Skin epidermis (tissue), 12 donors: ENCODE measurements at regions not wholly inside any gene's neighbourhood (a gene's known extent, or its start where the extent isn't known, plus 50 kb on each side); places are given as distances from the start of the nearest gene placed in this dataset.
"Not testable (repeated sequence)": the region's sequence is repeated elsewhere in the genome, so short reads cannot be mapped to it uniquely, and the experiment has no call there.

Source experiments
- H3K27ac ChIP-seq, 21 experiments: fragments of 200-600 bp; sonication (generic) in 11 of 21; one replicate each; pipeline ENCODE4 v1.5.0; 2020; ENCODE audit warnings: mild to moderate bottlenecking in 3 of 21, inconsistent platforms in 2 of 21, moderate library complexity in 2 of 21
- H3K4me3 ChIP-seq, 7 experiments: fragments of 200-600 bp; sonication (generic) in 2 of 7; one replicate each; pipeline ENCODE4 v1.5.0; 2020; ENCODE audit warnings: inconsistent platforms in 2 of 7, mild to moderate bottlenecking in 2 of 7, moderate library complexity in 1 of 7

DNA sequence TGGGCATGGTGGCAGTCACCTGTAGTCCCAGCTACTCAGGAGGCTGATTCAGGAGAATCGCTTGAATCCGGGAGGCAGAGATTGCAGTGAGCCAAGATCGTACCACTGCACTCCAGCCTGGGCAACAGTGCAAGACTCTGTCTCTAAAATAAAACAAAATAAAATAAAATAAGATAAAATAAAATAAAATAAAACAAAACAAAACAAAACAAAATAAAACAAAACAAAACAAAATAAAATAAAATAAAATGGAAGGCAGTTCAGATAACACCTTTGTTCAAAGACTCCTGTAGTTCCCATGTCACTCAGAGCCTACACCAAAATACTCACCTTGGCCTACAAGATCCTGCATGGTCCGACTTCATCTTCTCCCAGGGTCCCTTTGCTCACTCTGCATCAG is 61.3 kb downstream of the SYF2 start:
- H3K4me3 ChIP-seq, H3K27ac ChIP-seq: not testable (repeated sequence)

DNA sequence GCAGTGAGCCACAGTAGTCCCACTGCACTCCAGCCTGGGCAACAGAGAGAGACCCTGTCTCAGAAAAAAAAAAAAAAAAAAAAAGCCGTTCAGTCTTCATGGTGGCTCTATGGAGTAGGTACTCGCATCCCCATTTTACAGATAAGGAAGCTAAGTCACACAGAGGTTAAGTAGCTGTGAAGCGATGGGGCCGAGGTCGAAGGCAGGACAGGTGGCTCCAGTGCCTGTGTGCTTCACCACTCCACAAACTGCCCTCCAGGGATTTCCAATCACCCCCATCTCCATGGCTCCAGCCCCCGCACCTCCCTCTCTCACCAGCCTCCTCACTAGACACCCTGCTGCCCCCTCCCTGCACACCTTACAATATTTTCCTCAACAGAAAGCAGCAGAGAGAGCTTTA is 61.9 kb downstream of the SYF2 start:
- Histone ChIP-seq H3K4me3 (no peak overlapping the region), H3K27ac (no peak overlapping the region)

DNA sequence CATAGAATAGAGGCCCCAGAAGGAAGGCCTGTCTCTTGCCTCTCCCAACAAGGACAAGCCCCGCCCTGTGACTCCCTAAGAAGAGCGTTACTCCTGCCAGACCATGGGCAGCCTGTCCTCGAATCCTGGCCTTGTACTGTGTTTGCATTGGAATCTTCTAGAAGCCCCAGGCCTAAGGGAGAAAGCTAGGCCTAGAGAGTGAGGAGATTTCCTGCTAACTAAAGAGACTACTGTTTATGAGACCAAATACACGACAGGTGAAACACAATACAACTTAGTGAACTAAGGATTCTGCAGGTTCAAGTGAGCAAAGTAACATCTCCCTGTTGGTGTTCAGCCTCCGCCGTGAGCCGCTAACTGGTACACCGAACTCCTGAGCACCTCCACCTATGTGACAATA is 62.7 kb downstream of the SYF2 start:
- Histone ChIP-seq H3K4me3 (no peak overlapping the region), H3K27ac (no peak overlapping the region)

DNA sequence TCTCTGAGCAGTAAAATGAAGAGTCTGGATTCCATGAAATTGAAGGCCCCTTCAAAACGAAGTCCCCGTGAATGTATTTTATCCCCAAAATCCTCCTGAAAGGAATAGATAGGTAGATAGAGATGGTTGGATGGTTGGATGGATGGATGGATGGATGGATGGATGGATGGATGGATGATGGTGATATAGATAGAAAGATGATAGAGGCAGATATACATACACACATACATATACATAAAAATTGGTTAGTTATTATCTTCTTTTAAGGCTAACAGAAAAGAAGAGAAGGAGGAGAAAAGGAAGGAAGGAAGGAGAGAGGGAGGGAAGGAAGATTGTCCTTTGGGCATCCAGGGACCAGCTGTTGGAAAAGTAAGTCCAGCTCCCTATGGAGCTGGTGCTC is 63.1 kb downstream of the SYF2 start:
- no peak overlapping the region for H3K27ac ChIP-seq
- H3K4me3 ChIP-seq: no peak overlapping the region

DNA sequence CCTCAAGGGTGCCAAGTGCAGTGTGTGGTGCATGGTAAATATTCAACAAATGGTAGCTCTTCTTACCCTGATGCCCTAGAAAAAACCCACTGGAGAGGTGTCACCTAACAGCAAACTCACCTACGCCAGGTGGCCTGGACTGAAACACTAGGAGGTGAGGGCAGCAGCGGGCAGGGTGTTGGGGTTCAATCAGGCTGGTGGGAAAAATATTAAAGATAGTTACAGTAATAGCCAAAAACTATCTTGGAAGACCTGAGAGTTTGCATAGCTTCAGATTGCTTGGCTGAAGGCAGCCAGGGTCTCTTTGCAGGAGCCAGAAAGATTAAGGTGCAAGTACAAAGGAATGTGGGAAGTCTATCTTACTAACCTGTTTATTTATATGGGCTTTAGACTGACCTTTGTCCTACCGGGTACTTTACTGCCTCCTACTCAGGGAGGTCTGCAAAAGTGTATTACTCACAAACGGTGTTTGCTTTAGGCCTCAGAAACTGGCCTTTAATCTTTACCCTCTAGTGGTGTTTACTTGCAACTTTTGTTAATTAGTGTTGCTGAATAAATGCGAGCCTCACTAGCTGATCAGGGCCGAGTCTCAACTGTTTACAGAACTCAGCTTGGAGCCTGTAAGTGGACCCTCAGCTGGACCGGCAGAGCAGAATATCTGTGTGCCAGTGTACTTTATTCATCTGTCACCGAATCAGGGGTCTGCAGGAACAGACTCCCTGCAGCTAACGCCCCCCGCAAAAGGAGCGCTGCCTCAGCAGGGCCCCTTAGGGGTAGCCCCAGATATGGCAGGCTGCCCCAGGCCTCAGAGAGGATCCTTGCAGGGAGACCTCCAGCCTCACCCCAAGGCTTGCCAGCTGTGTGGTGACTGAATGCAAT is 63.9 kb downstream of the SYF2 start:
- Histone ChIP-seq H3K27ac (peak overlapping the region in 1 of 21 experiments; percentile 29), H3K4me3 (no peak overlapping the region)

DNA sequence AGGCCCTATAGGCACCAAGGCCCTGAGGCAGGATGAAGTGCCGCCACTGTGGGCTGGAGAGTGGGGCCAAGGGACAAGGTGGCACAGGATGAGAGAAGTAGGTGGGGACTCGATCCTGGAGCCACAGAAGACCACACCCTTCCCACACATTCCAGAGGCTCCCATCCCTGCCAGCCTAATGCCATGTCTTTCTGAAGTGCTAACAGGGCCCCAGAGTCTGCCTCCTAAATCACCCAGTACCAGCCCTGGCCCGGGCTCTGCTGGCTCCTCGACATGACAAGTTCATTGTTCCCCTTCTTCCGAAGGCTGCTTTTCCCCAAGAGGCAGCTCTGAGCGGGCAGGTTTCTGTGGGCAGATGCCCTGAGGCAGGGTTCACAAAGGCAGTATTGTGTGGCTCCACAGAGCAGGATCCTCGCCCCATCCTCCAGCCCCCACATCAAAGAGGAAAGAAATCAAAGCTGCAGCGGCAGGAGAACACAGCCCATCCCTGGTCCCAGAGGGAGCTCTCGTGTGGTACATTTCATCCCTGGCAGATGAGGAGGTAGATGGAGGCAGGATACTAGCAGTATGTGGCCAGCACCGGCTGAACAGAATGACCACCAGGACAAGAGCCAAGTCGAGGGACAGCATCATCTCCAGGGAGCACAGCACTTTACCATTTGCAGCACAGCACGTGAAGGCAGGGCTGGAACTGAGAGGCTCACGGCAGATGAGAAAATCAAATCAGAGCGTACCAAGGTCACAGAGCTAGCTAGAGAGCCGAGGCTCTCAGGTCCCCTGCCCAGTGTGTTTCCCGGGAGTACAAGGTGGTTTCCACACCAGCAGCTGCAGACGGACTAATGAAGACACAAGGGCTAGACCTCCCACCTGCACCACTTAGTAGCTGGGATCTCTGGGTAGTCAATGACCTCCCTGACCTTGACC is 64.8 kb downstream of the SYF2 start:
- Histone ChIP-seq H3K27ac (peak overlapping the region in 1 of 21 experiments; percentile 44), H3K4me3 (no peak overlapping the region)

DNA sequence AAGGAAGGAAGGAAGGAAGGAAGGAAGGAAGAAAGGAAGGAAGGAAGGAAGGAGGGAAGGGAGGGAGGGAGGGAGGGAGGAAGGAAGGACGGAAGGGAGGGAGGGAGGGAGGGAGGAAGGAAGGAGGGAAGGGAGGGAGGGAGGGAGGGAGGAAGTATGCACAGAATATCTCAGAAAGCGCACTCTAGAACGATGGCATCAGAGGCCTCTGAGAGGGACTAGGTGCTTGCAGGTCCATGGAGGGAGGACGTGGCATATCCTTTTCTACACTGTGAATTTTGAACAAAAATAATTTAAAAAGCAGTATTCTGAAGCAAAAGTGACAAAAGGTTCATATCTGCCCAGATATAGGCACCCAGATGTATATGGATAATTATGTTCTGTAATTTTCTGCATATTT is 65.5 kb downstream of the SYF2 start:
- H3K4me3 ChIP-seq: no peak overlapping the region
- peak overlapping the region in 1 of 21 experiments; percentile 44 for H3K27ac ChIP-seq

DNA sequence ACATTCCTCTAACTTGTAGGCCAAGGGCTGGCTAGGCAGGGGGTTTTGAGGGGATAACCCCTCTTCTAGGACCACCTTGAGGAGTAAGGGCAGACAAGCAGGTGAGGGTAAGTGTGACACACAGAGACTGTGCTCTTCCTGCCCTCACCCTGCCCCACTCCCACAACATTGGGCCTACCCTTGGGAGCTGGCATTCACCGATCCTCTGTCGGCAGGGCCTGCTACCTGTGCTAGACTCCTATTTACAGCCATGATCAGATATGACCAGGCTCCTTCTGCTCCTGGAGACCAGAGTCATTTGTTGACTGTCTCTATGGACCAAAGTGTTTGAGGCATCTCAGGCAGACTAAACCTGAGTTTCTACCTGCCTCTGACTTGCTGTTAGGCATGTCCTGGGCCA is 68.3 kb downstream of the SYF2 start:
- H3K27ac ChIP-seq: no peak overlapping the region
- H3K4me3 ChIP-seq: no peak overlapping the region

DNA sequence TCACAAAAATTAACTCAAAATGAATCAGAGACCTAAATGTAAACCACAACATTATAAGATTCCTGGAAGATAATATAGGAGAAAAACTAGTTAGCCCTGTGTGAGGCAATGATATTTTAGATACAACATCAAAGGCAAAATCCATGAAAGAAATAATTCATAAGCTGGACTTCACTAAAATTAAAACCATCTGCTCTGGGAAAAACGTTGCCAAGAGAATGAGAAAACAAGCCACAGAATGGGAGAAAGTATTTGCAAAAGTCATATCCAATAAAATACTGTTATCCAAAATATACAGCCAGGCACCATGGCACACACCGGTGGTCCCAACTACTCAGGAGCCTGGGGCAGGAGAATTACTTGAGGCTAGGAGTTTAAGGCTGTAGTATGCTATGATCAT is 70.3 kb downstream of the SYF2 start:
- Histone ChIP-seq H3K4me3 (no peak overlapping the region), H3K27ac (no peak overlapping the region)

DNA sequence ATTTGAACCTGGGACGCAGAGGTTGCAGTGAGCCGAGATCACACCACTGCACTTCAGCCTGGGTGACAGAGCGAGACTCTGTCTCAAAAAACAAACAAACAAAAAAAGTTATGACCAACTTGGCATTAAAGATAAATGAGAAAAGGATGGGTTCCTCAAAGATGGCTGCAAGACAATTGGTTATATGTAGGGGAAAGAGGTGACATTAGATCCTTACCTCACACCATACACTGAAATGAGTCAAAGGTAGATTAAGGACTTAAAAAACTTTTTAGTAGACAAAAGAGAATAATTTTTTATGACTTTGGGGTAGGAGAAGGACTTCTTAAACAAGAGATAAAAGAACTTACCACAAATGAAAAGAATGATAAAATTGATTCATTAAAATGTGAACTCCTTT is 74.5 kb downstream of the SYF2 start:
- H3K4me3 ChIP-seq: no peak overlapping the region

DNA sequence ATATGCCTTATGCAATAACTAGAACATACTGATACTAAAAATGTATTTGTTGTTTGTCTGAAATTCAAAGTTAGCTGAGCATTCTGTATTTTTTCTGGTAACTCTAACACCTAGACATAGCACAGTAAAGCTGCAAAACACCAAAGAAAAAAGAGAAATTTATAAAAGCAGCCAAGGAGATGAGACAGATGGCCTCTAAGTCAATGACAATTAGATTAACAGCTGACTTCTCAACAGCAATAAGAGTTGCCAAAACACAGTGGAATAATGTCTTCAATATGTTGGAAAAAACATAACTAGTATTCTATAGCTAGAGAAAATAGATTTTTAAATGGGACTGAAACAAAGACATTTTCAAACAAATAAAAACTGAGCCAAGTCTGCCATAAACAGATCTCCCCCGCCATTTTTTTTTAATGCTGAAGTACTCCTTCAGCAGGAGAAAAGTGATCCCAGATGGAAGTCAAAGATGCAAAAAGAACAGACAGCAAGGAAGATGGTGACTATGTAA is 81.3 kb downstream of the SYF2 start:
- Histone ChIP-seq H3K27ac (no peak overlapping the region), H3K4me3 (no peak overlapping the region)

More for the DNA sequence above, 74.5 kb downstream of the SYF2 start:
- H3K27ac ChIP-seq: no peak overlapping the region

DNA sequence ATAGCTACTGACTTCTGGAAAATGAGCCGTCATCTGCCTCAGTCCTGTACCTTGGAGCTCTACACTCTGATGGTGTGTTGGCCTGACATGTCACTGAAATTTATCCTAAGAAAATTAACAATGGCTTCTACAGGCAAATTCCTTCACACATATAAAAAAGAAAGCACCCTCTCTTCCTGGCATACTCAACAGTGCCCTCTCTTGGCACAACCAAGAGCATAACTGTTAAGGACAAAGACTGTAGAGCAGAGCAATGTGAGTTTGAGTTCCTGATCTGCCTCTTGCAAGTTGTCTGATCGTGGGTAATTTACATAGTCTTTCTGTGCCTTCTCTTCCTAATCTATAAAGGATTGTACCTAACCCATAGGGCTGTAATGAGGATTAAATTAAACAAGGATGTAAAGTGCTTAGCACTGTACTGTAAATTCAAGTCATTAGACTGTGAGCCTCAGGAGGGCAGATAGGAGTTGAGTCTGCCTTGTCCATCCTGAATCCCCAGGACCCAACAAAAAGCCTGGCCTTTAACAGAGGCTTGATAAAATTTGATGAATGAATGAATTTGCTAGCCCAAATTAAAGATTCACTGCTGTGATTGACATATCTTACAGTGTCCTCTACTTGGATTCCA is 83.5 kb downstream of the SYF2 start:
- Histone ChIP-seq H3K4me3 (no peak overlapping the region), H3K27ac (no peak overlapping the region)

DNA sequence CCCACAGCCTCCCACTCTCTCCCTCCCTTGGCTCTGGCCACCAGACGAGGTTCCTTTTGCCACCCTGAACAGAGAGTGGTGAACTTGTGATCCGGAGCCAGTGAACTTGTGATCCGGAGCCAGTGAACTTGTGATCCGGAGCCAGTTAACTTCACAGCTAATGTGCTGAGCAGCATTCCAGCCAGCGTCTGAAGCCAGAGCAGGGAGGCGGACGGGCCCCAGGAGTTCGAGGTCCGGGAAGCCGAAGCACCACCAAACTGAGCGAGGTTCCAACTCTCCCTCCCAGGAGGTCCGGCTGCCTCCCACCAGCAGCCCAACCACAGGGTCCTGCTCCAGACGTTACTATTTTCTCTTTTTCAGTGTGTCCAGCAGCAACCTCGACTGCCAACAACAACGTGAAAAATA is 85.8 kb downstream of the SYF2 start:
- no peak overlapping the region for H3K4me3 ChIP-seq
- H3K27ac ChIP-seq: no peak overlapping the region

DNA sequence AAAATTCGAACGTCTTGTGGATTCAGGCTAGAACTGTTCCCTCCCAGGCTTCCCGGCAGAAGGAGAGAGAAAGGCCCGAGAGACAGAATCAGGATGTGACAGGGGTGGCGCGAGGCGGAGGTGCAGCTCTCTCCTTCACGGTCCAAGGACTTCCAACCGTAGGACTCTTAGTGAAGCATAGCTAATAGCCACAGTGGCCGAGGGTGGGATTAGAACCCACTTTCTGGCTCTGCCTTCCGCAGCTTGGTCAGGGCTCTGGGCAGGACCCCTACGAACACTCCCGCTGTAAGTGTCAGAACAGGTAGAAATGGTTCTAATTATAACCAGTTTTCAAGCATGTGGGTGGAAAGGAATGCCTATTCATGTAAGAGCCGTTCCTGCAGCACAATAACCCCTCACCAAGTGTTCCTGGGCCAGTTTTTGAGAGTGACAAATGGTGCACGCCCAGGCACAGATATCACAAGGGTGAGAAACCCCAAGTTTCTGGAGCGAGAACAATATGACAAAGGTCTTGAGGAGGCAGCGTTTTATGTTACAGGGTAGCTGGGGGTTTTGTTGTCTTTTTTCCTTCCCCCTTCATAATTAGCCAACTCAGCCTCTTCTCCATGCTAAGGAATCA is 86.4 kb downstream of the SYF2 start:
- no peak overlapping the region for H3K4me3 ChIP-seq
- no peak overlapping the region for H3K27ac ChIP-seq

DNA sequence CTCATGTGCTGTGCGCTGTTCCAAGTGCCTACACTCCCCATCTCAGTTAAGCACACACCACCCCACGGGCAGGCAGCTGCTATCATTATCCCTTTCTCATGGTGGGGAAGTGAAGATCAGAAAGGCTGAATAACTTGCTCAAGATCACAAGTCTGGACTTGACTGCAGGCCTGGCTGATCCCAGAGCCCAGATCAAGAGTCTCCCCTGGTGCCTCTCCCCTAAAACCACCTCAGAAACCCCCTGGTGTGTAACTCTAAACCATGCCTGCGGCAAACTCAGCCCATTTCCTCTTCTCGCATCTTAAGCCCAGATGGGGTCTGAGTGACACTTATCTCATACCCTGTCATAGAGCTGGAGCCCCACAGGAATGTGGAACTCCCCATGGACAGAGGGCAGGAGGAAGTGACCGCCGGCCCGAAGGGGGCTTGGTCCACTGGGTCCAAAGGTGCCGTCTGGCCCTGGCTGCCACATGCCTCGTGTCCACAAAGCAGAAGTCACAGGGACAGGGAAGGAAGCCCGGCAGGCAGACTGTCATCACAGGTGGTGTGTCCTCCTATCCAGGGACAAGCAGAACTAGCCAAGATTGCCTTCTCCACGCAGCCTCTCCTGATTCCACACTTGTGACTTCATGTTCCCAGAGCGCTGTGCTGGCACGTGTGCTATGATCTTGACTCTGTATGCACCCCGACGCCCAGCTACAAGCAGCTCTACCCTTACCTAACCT is 92.1 kb downstream of the SYF2 start:
- Histone ChIP-seq H3K27ac (no peak overlapping the region), H3K4me3 (no peak overlapping the region)

DNA sequence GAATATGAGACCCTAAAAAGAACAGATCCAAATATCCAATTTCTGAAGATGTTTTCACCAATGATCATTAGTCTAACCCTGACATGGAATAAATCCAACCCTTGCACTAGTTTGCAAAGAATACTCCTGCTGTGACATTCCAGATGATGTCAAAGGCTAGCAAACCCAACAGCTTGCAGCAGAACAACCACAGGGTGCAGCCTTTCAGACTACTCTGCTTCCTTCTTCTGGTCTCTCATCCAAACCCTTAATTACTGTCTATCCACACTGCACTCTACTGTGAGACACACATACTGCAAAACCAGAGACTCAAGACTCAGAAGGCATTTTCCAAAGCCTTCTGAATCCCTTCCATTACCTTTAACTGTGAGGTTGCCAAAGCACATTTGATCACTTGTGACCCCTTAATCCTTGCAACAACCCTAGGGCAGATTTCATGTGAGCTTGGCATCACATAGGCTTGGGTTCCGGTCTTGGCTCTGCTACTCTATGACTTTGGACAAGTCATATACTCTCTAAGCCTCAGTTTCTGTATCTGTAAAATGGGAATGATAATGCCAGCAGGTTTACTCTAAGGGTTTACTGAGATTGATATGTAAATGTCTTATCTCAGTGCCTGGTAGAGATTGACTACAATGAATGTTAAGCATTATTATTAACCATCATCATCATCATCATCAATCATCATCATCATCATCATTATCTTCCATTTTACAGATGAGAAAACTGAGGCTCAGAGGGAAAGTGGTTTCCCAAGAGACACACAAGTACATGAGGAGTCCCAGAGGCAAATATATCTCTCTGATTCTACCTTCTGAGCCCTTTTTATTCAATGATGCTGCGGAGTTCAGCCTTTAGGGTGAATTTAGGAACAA is 94.5 kb downstream of the SYF2 start:
- Histone ChIP-seq H3K4me3 (no peak overlapping the region), H3K27ac (no peak overlapping the region)

DNA sequence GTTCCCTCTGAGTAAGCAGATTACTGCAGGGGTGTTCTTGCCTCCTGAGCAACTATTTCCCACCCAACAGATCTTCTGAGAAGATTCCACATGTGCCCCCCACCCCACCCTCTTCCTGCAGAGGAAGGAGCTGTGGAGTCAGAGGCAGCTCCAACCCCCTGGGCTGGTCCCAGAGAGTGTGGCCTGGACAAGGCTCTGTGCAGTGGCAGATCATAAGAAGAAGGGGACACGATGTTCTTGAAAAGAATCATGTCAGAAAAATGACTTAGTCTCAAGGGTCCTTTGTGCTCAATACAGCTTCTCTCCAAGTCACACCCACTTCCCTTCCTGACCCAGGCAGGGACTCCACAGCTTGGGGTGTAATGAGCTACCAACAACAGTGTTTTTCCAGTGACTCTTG is 95.2 kb downstream of the SYF2 start:
- Histone ChIP-seq H3K4me3 (no peak overlapping the region), H3K27ac (no peak overlapping the region)

DNA sequence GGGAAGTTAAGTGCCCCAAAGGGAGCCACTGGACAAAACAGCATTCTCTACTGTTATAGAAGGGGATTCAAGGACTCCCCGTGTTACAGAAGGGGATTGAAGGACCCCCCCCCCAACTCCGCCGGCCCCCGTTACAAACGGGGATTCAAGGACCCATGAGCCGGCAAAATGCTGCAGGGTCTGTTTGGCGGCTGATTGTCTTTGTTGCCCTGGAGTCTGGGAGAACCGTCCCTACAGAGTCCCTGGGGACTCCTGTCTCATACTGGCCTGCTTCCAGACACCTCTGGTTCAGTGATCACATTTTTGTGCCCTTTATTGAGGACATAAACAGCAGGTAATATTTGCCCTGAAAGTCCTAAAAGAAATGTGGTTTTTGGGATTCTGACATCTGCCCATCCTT is 96.4 kb downstream of the SYF2 start:
- H3K27ac ChIP-seq: no peak overlapping the region
- no peak overlapping the region for H3K4me3 ChIP-seq
